Body of pancreas (tissue), 4 donors: ENCODE measurements at regions not wholly inside any gene's neighbourhood (a gene's known extent, or its start where the extent isn't known, plus 50 kb on each side); places are given as distances from the start of the nearest gene placed in this dataset.

Source experiments
- ATAC-seq: fragments of 150-250 bp; one replicate; pipeline ENCODE4 v1.9.1; 2016
- DNase-seq, 4 donors: peaks; one replicate each; pipeline ENCODE4 v3.0.0-alpha.2; 2019
- H3K27ac ChIP-seq, 4 donors: fragments of 200-600 bp; sonication (generic); 1 replicate in 3 of 4; 2 replicates in 1 of 4; pipeline versions ENCODE4 v1.5.1 to v1.6.1; 2016 to 2019; ENCODE audit warnings: mild to moderate bottlenecking in 1 of 4, mixed read lengths in 1 of 4, moderate library complexity in 1 of 4
- H3K27me3 ChIP-seq, 2 donors: fragments of 200-600 bp; sonication (generic); one replicate each; pipeline ENCODE4 v1.6.0; 2016; ENCODE audit warnings: mild to moderate bottlenecking in 1 of 2
- H3K36me3 ChIP-seq, 2 donors: fragments of 200-600 bp; sonication (generic); replicated peaks in 1 of 2; 2 replicates each; pipeline ENCODE4 v1.5.1; 2016; ENCODE audit warnings: low read depth in 2 of 2; ENCODE audit not compliant: insufficient read depth in 1 of 2
- H3K4me1 ChIP-seq: fragments of 200-600 bp; sonication (generic); one replicate; pipeline ENCODE4 v1.6.0; 2016
- H3K4me3 ChIP-seq, 2 donors: fragments of 200-600 bp; sonication (generic); 1 replicate in 1 of 2; 2 replicates in 1 of 2; pipeline ENCODE4 v1.5.1; 2016 to 2019
- H3K9me3 ChIP-seq, 3 donors: fragments of 200-600 bp; sonication (generic); 1 replicate in 2 of 3; 2 replicates in 1 of 3; pipeline ENCODE4 v1.5.1; 2016
- CTCF ChIP-seq, 7 experiments: fragments of 450-650 bp in 4 of 7; fragments of 200-600 bp in 3 of 7; sonication (generic) in 3 of 7; IDR thresholded peaks; one replicate each; pipeline ENCODE4 v1.5.1; 2016 to 2019; ENCODE audit warnings: antibody characterized with exemption in 7 of 7
- POLR2A ChIP-seq, 3 donors: fragments of 450-650 bp; IDR thresholded peaks; one replicate each; pipeline ENCODE4 v1.6.1; 2016; ENCODE audit warnings: antibody characterized with exemption in 3 of 3, mild to moderate bottlenecking in 2 of 3
- WGBS, 2 donors: methylation state at CpG; one replicate each; pipeline ENCODE4 v1.1.5; 2017; 5-methylcytosine and 5-hydroxymethylcytosine counted together
- intact Hi-C: fragments of 100-400 bp; cut with DNase I; formaldehyde crosslinking; loops from one replicate; pipeline ENCODE4 v1.15.1; 2023

GRCh38 chr2:145653553-145653952 lies 1133.6 kb upstream of the ZEB2 start:
- no peak for ATAC-seq
- Histone ChIP-seq H3K27ac (no peak overlapping the region), H3K4me3 (no peak overlapping the region), H3K36me3 (no peaks in the 10 kb centered on the region), H3K27me3 (no peaks in the 10 kb centered on the region), H3K4me1 (no peaks in the 10 kb centered on the region), H3K9me3 (no peaks in the 10 kb centered on the region)
- no peak for TF ChIP-seq POLR2A (IDR thresholded peaks at IDR 0.05)
- no peak for TF ChIP-seq CTCF (IDR thresholded peaks at IDR 0.05)
- DNase-seq = no peak
- intact Hi-C loops = no loop called here

DNA sequence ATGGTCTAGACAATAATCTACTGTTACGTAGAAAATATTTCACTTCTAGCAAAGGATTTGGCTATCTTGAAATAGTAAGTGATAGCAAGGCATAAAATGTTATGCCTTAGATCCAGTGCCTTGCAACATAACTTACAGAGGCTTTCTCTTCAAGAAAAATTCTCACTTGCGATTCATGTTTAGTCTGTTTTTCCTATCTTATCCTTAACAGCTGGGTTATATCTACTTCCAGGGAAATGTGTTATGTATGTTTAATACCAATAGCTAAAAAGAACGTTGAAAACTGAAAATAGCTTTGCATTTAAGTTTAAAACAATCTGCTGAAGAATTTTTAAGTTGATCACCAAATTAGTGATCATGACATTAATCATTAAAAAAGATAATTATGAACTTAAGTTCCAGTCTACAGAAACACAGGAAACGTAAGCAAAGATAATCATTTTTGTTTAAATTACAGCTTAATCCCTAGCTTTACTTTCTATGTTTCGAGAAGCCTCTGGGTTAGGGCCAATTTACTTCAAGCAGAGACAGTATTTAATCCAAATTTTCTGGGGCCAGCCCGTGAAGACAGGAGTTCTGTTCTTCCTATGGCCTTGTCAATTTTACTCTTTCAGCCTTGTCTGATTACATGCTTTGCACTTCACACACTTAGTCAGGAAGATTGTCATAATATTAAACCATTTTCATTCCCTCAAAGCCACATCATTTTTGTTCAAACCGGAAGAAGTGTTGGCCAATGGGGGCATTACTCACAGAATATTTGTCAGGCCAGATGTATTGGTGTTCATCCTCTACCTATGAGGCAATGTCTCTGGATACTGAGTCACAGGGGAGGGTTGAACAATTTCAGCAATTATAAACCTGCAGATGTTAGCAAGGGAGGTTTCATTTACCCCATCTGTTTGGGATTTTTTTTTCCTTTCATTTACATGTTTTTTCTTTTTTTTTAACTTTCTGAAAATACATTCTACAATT lies 1132.9 kb upstream of the ZEB2 start:
- ATAC-seq (no peak), DNase-seq (no peak)
- no peaks in the 10 kb centered on the region for H3K27me3 ChIP-seq
- no peaks in the 10 kb centered on the region for H3K36me3 ChIP-seq
- no peak for TF ChIP-seq CTCF (IDR thresholded peaks at IDR 0.05)
- no peak overlapping the region for H3K27ac ChIP-seq
- no peak overlapping the region for H3K4me3 ChIP-seq
- intact Hi-C loops = no loop called here
- H3K9me3 ChIP-seq = no peaks in the 10 kb centered on the region
- WGBS, 2 donors = 66 to 70% methylated on average over 7 of the region's 7 CpGs
- no peaks in the 10 kb centered on the region for H3K4me1 ChIP-seq

GRCh38 chr2:145652036-145652435 lies 1132.1 kb upstream of the ZEB2 start:
- ATAC-seq (no peak), DNase-seq (no peak)
- Histone ChIP-seq H3K4me3 (no peak overlapping the region), H3K27ac (no peak overlapping the region), H3K4me1 (no peaks in the 10 kb centered on the region), H3K27me3 (no peaks in the 10 kb centered on the region), H3K9me3 (no peaks in the 10 kb centered on the region), H3K36me3 (no peaks in the 10 kb centered on the region)
- no peak for TF ChIP-seq CTCF (IDR thresholded peaks at IDR 0.05)
- TF ChIP-seq POLR2A (IDR thresholded peaks at IDR 0.05) = no peak
- WGBS, 2 donors = 76 to 82% methylated on average over 2 of the region's 2 CpGs
- intact Hi-C loops = no loop called here

DNA sequence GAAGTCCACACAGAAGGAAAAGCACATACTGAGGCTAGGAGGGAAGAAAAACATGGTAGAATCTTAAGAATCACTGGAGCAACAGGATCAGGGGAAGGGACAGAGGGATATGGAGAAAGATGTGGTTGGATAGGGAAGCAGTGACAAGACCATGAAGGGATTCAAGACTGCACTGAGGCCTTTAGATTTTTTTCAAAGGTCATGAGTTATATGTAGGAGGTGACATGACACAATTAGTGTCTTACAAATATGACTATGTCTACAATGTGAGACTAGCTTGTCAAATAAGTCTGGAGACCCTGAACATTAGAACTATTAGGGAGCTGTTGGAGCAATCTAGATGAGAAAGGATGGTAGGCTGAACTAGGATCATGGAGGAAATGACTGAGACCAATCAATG lies 1130.3 kb upstream of the ZEB2 start:
- no peaks in the 10 kb centered on the region for H3K27me3 ChIP-seq
- TF ChIP-seq POLR2A (IDR thresholded peaks at IDR 0.05) (no peak), CTCF (IDR thresholded peaks at IDR 0.05) (no peak)
- ATAC-seq = no peak
- H3K27ac ChIP-seq = no peak overlapping the region
- H3K4me1 ChIP-seq = no peaks in the 10 kb centered on the region
- H3K36me3 ChIP-seq = no peaks in the 10 kb centered on the region
- H3K9me3 ChIP-seq = no peaks in the 10 kb centered on the region
- no peak overlapping the region for H3K4me3 ChIP-seq
- no peak for DNase-seq
- intact Hi-C loops = no loop called here

GRCh38 chr2:145649061-145649460 lies 1129.1 kb upstream of the ZEB2 start:
- WGBS, 2 donors = 84 to 85% methylated on average over 4 of the region's 4 CpGs

More at GRCh38 chr2:145649061-145649460, 1129.1 kb upstream of the ZEB2 start:
- no peaks in the 10 kb centered on the region for H3K36me3 ChIP-seq
- no peaks in the 10 kb centered on the region for H3K27me3 ChIP-seq
- H3K9me3 ChIP-seq = no peaks in the 10 kb centered on the region
- no peak overlapping the region for H3K4me3 ChIP-seq
- no peak for TF ChIP-seq CTCF (IDR thresholded peaks at IDR 0.05)
- no peak for TF ChIP-seq POLR2A (IDR thresholded peaks at IDR 0.05)
- ATAC-seq (no peak), DNase-seq (no peak)
- no peaks in the 10 kb centered on the region for H3K4me1 ChIP-seq
- H3K27ac ChIP-seq = no peak overlapping the region
- intact Hi-C loops = no loop called here
